Stimulated activated CD8-positive, alpha-beta memory T cell treated with anti-CD3 and anti-CD28 coated beads, Interleukin-15, amount 100 ng/mL, for 1 hour (primary cell): ENCODE measurements at regions not wholly inside any gene's neighbourhood (a gene's known extent, or its start where the extent isn't known, plus 50 kb on each side); places are given as distances from the start of the nearest gene placed in this dataset.
"Not testable (repeated sequence)": the region's sequence is repeated elsewhere in the genome, so short reads cannot be mapped to it uniquely, and the experiment has no call there.

Experiments used
- DNase-seq: peaks from one replicate; pipeline ENCODE4 v3.0.0-alpha.2; 2020; ENCODE audit warnings: low read depth

- DNase-seq = no peak
These were observed 181.2 kb upstream of the PDE10A start for GRCh38 chr6:165844232-165844631.

- DNase-seq = no peak
These were observed 180.6 kb upstream of the PDE10A start for GRCh38 chr6:165843568-165844113.

- no peak for DNase-seq
These were observed 180.1 kb upstream of the PDE10A start for GRCh38 chr6:165843121-165843520.

GRCh38 chr6:165842281-165842936 lies 179.4 kb upstream of the PDE10A start:
- DNase-seq = no peak

GRCh38 chr6:165841153-165841558 lies 178.1 kb upstream of the PDE10A start:
- DNase-seq = no peak

- DNase-seq = no peak
These were observed 175.1 kb upstream of the PDE10A start for GRCh38 chr6:165837948-165838745.

GRCh38 chr6:165836648-165837047 lies 173.6 kb upstream of the PDE10A start:
- DNase-seq = not testable (repeated sequence)

- DNase-seq = no peak
These were observed 172.4 kb upstream of the PDE10A start for GRCh38 chr6:165835410-165835851.

GRCh38 chr6:165834613-165835259 lies 171.7 kb upstream of the PDE10A start:
- no peak for DNase-seq

GRCh38 chr6:165833355-165833754 lies 170.3 kb upstream of the PDE10A start:
- DNase-seq = no peak

GRCh38 chr6:165831812-165832510 lies 168.9 kb upstream of the PDE10A start:
- DNase-seq = no peak

- no peak for DNase-seq
These were observed 167.7 kb upstream of the PDE10A start for GRCh38 chr6:165830761-165831160.

- DNase-seq = no peak
These were observed 166.3 kb upstream of the PDE10A start for GRCh38 chr6:165829376-165829775.

- DNase-seq = no peak
These were observed 164.1 kb upstream of the PDE10A start for GRCh38 chr6:165827190-165827518.

GRCh38 chr6:165826487-165827189 lies 163.6 kb upstream of the PDE10A start:
- DNase-seq = no peak

GRCh38 chr6:165825256-165825815 lies 162.3 kb upstream of the PDE10A start:
- no peak for DNase-seq

- DNase-seq = no peak
These were observed 160.7 kb upstream of the PDE10A start for GRCh38 chr6:165823609-165824326.

GRCh38 chr6:165822501-165822900 lies 159.5 kb upstream of the PDE10A start:
- DNase-seq = no peak

- DNase-seq = no peak
These were observed 158.7 kb upstream of the PDE10A start for GRCh38 chr6:165821754-165822153.

GRCh38 chr6:165820934-165821333 lies 157.9 kb upstream of the PDE10A start:
- DNase-seq = no peak

GRCh38 chr6:165820407-165820806 lies 157.4 kb upstream of the PDE10A start:
- no peak for DNase-seq
